ENCODE measurements at regions not wholly inside any gene's neighbourhood (a gene's known extent, or its start where the extent isn't known, plus 50 kb on each side); places are given as distances from the start of the nearest gene placed in this dataset.

DNA sequence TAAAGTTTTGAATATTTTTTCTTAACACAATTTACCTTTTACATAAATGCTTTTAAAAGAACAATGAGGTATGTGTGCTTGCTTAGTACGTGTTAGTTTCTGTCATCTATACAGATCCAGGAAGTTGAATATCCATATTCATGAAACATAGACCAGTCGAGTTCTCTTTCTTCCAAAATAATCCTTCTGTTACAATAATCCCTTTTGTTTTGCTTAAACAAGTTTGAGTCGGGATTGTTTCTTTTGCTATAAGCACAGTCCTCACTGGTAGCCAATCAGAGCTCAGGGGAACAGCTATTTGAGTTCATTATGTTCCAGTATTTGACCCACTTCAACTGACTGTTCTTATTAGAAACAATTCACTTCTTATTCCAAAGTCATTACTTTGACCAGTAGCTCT is 214.7 kb upstream of the FLRT2 start:
- TF ChIP-seq POLR2A (IDR thresholded peaks at IDR 0.05), result no peak
- TF ChIP-seq, protein P1, sequence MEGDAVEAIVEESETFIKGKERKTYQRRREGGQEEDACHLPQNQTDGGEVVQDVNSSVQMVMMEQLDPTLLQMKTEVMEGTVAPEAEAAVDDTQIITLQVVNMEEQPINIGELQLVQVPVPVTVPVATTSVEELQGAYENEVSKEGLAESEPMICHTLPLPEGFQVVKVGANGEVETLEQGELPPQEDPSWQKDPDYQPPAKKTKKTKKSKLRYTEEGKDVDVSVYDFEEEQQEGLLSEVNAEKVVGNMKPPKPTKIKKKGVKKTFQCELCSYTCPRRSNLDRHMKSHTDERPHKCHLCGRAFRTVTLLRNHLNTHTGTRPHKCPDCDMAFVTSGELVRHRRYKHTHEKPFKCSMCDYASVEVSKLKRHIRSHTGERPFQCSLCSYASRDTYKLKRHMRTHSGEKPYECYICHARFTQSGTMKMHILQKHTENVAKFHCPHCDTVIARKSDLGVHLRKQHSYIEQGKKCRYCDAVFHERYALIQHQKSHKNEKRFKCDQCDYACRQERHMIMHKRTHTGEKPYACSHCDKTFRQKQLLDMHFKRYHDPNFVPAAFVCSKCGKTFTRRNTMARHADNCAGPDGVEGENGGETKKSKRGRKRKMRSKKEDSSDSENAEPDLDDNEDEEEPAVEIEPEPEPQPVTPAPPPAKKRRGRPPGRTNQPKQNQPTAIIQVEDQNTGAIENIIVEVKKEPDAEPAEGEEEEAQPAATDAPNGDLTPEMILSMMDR (IDR thresholded peaks at IDR 0.05), result no peak
